Right kidney (tissue), 1 donor: ENCODE measurements at regions not wholly inside any gene's neighbourhood (a gene's known extent, or its start where the extent isn't known, plus 50 kb on each side); places are given as distances from the start of the nearest gene placed in this dataset.

Experiments used
- DNase-seq: peaks from one replicate; pipeline ENCODE4 v3.0.0-alpha.2; 2016

GRCh38 chr18:24674200-24674599, 213.8 kb downstream of the HRH4 start:
- no peak for DNase-seq

GRCh38 chr18:24674605-24675004, 214.2 kb downstream of the HRH4 start:
- no peak for DNase-seq

- no peak for DNase-seq
Measured at GRCh38 chr18:24677011-24677410, 216.6 kb downstream of the HRH4 start.

- no peak for DNase-seq
Measured at GRCh38 chr18:24678107-24678506, 217.7 kb downstream of the HRH4 start.

GRCh38 chr18:24678626-24679025, 218.2 kb downstream of the HRH4 start:
- no peak for DNase-seq

GRCh38 chr18:24679062-24679461, 218.6 kb downstream of the HRH4 start:
- no peak for DNase-seq

GRCh38 chr18:24683925-24684324, 223.5 kb downstream of the HRH4 start:
- DNase-seq: no peak

GRCh38 chr18:24685254-24685959, 225.0 kb downstream of the HRH4 start:
- DNase-seq: no peak

- DNase-seq: no peak
Measured at GRCh38 chr18:24695168-24695567, 234.7 kb downstream of the HRH4 start.

GRCh38 chr18:24702001-24702515, 241.6 kb downstream of the HRH4 start:
- DNase-seq: no peak

GRCh38 chr18:24703316-24703715, 242.9 kb downstream of the HRH4 start:
- no peak for DNase-seq

GRCh38 chr18:24704946-24705630, 244.7 kb downstream of the HRH4 start:
- peak; percentile 11 for DNase-seq

- no peak for DNase-seq
Measured at GRCh38 chr18:24710474-24710873, 250.0 kb downstream of the HRH4 start.

- no peak for DNase-seq
Measured at GRCh38 chr18:24719791-24720190, 259.4 kb downstream of the HRH4 start.

GRCh38 chr18:24721388-24721787, 261.0 kb downstream of the HRH4 start:
- no peak for DNase-seq

GRCh38 chr18:24725644-24726415, 265.4 kb downstream of the HRH4 start:
- no peak for DNase-seq

- peak; percentile 65 for DNase-seq
Measured at GRCh38 chr18:24726727-24727492, 266.5 kb downstream of the HRH4 start.

- DNase-seq: no peak
Measured at GRCh38 chr18:24727685-24728084, 267.2 kb downstream of the HRH4 start.

GRCh38 chr18:24731158-24731557, 270.7 kb downstream of the HRH4 start:
- DNase-seq: no peak

GRCh38 chr18:24731981-24732380, 271.5 kb downstream of the HRH4 start:
- no peak for DNase-seq

GRCh38 chr18:24734058-24734457, 273.6 kb downstream of the HRH4 start:
- peak; percentile 31 for DNase-seq

- no peak for DNase-seq
Measured at GRCh38 chr18:24735624-24736231, 275.3 kb downstream of the HRH4 start.
